ENCODE measurements at regions not wholly inside any gene's neighbourhood (a gene's known extent, or its start where the extent isn't known, plus 50 kb on each side); places are given as distances from the start of the nearest gene placed in this dataset.
A peak's percentile ranks its signal among the peaks of the same experiment; 100 is the strongest.
"Not testable (repeated sequence)": the region's sequence is repeated elsewhere in the genome, so short reads cannot be mapped to it uniquely, and the experiment has no call there.

DNA sequence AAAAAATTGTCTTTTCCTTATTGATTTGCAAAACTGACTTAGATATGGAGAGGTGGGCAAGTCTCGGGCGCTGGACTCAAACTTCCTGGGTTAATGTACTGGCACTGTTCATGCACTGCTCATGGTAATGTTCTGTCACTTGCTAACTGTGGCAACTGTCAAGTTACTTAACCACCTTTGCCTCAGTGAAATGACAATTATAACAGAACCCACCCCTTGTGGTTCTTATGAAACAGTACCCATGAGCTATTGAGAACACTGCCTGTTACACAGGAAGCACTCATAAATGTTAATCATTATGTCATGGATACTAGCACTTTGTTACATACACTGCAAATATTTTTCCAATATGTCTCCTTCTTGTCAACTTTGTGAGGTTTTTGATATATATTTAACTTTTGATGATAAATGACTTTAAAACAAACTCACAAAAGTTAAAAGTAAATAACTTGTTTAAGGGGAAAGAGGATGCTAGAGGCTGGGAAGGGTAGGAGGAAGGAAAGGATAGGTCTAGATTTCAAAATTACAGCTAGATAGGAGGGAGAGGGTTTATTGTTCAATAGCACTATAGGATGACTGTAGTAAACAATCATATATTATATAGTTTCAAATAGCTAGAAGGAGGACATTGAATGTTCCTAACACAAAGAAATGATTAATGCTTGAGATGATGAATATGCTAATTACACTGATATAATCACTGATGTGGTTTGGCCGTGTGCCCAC, 342.5 kb downstream of the ADGRL2 start:
- no peak for DNase-seq (ENCODE audit: low read depth)

DNA sequence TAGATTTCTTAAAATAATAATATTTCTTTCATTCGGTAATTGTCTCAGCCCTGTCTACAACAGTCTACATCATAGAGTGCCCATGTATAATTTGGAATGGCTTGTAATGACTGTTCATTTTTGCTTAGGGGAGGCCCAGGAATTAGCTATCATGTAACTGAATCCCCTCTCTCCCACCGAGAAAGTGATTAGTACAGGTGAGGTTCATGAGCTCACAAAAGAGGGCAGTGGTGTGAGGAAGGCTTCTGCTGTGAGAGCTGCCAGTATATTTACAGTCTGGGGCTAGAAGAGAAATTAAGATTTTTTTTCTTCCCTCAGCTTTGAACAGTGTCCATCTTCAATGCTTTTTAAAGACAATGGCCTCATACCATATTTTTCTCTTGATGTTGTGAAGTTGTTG, 340.7 kb downstream of the ADGRL2 start:
- DNase-seq (ENCODE audit: low read depth) = no peak

DNA sequence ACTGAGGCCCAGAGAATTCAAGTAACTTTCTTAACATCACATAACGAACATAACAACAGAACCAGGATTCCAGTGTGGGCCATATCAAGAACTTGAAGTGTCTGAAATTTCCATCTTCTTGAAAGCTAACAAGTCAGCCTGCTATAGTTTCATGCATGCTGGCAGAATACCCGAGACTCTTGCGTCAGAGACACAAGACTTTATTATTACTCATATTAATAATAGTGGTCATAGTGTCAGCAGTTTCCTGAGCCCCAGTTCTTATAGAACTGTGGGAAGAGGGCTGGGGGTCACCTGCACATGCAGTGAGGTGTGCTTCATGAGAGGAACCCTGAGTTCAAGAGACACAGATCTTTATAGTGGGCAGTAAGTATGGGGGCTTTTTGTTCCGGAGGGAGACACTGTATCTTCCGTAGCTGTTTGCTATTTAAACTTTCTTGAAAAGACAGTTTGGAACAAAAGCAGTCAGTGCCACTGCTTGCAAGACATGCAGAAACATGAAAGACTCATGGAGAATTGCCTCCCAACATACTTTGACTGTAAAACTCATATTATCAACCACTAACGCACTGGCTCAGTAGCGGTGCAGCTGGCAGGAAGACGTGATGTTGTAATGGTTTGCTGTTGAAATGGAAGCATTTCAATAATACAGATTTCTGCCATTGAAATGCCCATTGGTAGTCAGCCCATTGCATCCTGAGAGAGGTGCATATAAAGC, 339.2 kb downstream of the ADGRL2 start:
- DNase-seq (ENCODE audit: low read depth) = no peak

DNA sequence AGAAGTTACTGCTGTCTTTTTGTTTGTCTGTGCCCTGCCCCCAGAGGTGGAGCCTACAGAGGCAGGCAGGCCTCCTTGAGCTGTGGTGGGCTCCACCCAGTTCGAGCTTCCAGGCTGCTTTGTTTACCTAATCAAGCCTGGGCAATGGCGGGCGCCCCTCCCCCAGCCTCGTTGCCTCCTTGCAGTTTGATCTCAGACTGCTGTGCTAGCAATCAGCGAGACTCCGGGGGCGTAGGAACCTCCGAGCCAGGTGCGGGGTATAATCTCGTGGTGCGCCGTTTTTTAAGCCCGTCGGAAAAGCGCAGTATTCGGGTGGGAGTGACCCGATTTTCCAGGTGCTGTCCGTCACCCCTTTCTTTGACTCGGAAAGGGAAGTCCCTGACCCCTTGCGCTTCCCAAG, 335.6 kb downstream of the ADGRL2 start:
- DNase-seq (ENCODE audit: low read depth) = not testable (repeated sequence)

DNA sequence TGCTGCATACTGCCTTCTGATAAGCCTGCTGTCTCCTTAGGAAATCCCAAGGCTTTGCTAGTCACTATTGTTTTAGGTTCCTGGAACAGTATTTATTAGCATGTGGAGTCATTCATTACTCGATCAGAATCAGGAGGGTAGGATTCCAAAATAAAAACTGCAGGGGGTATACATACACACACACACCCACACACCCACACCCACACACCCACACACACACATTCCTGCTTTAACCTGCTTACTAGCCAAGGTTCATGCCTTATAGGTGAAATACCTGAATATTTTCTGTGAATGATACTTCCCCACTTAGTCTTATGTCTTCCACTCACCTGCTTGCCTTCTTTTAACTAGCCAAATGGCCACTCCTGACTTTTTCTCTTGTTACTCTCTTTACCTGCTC, 325.1 kb downstream of the ADGRL2 start:
- no peak for DNase-seq (ENCODE audit: low read depth)

DNA sequence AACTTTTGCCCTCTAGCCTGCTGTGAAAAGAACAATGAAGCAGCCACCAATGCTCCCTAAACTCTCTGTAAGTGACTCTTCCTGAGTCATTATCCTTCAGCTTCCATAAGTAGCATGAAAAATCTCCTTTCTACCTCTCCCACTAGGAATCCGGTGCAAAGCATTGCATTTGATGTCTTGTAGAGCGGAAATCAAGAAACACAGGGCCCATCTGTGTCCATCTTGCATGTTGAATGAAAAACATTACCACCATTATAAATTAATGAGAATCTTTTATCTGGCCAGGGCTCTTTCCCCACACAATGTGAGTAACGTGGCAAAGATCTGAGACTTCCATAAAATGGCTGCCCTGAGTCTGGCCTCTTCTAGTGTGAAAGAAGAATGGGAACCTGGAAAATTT, 324.4 kb downstream of the ADGRL2 start:
- no peak for DNase-seq (ENCODE audit: low read depth)

DNA sequence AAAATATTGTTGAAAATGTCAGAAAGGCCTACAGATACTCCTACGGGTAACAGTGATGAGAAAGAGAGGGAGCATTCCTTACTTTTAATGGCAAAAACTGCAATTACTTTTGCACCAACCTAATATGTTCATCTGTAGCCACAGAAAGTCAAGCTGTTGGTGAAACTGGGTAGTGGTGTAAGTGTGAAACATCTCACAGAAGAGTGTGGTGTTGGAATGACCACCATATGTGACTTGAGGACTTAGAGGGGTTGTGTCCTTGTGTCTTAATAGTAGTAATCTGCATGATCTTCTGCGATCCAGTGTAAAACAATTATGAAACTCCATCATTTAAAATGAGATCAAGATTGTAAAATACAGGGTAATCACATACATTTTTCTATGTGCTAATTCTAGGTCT, 320.7 kb downstream of the ADGRL2 start:
- no peak for DNase-seq (ENCODE audit: low read depth)

DNA sequence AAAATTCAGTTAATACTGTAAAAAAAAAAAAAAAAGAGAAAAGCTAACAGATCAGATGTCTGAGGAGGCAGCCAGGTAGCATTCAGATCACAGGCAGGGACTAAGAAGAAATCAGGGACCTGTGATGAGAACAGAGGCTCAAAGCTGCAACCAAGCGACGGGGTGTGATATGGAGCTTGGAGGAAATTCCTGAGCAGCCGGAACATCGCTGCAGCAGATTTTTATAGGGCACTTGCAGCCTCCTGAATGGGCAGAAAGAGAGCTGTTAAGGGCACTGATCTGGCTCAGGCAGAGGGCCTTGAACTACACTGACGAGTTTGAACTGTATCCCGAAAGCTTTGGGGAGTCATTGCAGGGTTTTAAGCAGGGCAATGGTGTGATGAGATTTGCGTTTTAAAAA, 315.4 kb downstream of the ADGRL2 start:
- DNase-seq (ENCODE audit: low read depth) = no peak

DNA sequence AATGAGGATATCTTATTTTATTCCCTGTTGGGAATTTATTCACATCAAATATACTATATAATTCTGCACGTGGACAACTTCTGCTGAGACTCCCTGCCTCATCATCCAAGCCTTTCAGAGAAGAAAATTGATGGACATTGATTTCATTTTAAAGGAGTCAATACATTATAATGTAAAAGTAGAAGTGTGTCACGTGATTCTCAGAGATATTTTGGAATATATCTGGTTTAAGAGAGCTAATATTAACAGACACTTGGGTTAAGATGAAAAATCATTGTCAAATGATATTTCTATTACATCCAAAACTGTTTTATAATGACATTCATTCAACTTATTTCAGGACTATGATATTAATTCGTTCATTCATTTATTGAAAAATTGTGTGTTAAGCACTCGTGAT, 314.2 kb downstream of the ADGRL2 start:
- DNase-seq (ENCODE audit: low read depth) = no peak

DNA sequence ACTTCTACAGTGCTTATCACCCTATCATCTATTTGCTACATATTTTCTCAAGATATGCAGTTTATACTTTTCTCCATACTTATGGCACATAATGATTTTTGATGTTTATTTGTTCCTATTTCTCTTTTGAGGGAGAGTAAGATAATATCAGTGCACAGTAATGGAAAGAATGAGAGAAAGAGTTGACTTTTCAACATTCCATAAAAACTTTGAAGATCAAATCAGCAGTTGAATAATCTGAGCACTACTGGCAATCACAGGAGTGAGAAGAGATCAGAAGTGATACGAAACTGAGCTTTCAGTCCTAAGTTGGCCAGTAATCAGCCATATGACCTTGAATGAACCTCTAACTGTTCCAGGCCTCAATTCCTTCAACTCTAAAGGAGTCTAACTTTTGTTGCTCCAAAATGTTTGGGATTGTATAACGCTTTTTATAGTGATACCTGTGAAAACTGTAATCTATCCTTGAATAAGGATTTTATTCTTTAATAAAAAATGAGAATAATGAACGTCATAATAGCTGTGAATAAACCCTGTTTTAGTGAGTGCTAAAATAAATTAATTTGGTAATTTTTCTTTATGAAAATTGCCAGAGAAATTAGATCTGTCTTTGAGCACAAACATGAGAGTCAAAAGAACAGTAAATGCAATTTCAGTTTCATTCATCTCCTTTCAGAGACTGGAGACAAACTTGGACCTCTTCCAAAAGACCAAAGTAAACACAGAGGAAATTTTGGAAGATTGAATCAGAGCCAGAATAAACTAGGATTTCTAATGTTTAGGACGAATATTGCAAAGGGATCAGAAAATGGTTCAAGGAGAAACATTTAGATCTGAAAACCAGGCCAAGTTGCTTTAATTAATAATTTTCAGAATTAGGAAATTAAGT, 309.9 kb downstream of the ADGRL2 start:
- DNase-seq (ENCODE audit: low read depth) = no peak

DNA sequence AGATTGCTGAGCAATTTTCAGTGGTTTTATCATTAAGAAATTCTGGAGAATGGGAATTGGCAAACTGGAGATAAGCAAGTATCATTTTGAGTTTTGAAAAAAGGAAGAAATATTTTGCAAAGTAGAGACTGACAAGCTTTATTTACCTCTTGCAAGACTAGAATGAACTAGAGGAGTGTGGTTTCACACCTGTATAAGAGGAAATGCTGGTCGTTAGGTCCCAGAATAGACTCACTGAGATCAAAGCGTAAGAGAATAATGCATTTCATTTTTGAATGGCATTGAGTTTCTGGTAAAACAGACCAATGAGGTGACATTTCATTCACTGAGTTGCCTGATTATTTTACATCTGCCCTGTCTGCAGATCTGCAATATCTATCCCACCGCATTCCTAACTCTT, 308.1 kb downstream of the ADGRL2 start:
- no peak for DNase-seq (ENCODE audit: low read depth)

DNA sequence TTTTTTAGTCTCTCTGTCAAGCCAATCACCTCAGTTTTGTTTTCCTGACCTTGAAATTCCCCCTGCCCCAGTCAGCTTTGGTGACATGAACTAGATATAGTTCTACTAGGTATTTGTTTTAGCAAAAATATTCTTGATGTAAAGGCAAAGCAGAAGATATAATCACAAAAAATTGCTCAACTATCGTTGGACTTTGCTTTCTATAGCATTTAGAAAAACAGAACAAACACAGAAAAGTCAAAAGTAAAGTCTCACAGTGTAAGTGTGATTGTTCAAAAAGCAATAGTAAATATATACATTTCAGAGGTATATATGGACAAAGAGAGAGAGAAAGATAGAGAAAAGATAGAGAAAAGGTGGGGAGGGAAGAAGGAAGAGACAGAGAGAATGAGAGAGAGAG, 305.9 kb downstream of the ADGRL2 start:
- DNase-seq (ENCODE audit: low read depth) = no peak

DNA sequence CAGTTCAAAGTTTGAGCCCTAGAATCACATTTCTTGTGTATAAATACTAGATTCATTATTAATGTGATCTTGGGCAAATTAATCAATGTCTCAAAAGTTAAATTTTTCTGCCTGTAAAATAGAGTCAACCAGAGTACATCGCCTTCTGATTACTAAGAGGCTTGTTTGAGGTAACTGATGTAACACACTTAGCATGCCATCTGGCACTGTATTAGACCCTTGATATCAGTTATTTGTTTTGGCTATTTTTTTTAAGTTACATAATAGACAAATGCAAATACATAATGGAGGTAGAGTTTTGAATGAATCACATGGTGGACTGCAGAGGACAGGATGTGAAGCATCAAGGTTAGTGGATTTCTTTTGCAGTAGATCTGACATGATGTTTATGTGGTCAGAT, 298.4 kb downstream of the ADGRL2 start:
- DNase-seq (ENCODE audit: low read depth) = no peak

DNA sequence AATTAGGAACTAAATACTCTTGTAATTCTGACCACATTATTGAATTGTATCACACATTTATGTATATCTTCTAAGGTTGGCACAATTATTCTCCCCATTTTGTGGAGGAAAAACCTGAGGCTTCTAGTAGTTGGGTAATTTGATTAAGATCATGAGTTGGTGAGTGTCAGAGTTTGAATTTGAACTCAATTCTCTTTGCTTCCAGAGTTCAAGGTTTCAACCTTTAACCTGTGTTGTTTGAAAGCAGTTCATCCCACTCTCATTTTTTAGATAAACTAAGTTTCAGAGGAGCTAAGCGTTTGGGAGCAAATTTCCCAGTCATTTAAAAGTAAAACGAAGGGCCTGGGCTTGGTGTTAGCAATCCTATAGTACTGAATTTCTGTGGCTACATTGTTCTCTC, 293.4 kb downstream of the ADGRL2 start:
- no peak for DNase-seq (ENCODE audit: low read depth)

DNA sequence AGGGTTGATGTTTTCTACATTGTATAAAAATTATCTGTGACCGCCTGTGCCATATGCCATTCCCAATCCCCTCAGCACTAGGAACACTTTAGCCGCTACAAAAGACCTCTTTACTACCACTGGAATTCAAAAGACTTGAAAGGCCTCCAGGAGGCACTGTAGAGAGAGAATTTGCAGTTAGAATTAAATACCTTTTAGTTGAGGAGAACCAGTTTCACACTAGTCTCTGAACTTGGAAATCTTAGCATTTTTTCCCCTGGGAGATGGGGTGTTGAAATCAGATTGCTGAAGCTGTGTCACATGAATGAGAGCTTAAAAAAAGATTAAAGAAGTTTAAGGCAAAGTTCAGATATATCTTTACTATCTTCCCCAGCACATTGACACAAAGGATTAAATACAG, 291.0 kb downstream of the ADGRL2 start:
- peak; percentile 34 for DNase-seq (ENCODE audit: low read depth)

DNA sequence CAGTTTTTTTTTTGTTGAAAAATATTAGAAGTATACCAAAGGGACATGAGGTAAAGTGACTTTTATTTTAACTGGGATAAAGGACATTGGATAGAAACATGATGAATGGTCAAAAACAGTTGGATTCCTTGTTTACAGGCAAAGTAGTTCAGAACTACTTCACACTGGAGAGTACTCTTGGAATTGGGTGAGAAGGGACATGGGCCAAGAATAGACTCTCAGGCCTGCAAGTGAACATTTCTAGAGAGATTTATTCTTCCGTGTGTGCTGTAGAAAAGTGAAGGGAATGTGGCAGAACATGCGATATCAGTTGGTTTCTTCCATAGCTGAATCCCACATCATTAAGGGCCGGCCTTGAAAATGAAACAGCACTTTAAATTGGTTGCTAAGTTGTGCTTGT, 290.5 kb downstream of the ADGRL2 start:
- DNase-seq (ENCODE audit: low read depth) = no peak

DNA sequence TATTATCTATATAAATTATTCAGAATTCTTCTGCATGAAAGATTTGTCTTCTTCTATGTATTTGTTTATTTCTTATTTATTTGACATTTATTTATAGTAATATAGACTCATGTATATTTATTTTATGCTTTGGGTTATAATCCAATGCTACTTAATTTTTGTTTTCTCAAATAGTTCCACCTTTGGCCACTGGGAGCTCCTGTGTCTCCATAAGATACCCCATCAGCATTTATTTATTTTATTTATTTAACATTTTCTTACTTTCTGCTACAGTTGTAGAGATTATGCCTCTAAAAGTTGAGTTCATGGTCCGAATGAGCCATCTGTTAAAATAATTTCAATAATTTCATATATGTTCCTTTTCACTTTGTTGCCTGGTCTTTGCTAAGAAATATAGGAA, 289.4 kb downstream of the ADGRL2 start:
- no peak for DNase-seq (ENCODE audit: low read depth)

DNA sequence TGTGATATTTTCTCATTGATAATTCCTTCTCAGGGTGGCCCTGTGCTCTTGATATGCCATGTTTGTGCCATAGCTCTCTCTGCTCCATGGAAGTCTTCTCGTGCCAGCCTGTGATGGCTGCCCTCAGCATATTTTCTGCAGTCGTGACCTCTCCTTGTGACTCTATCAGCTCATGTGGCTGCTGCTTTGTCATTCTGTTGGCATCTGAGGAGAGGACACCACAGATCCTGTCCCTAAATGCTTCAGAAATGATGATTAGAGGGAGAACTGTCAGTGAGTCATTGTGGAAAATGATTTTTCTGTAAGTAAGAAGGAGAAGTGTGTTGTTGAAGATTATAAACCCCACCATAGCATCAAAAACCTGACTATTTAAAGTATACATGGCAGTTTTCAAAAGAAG, 286.0 kb downstream of the ADGRL2 start:
- DNase-seq (ENCODE audit: low read depth) = no peak

DNA sequence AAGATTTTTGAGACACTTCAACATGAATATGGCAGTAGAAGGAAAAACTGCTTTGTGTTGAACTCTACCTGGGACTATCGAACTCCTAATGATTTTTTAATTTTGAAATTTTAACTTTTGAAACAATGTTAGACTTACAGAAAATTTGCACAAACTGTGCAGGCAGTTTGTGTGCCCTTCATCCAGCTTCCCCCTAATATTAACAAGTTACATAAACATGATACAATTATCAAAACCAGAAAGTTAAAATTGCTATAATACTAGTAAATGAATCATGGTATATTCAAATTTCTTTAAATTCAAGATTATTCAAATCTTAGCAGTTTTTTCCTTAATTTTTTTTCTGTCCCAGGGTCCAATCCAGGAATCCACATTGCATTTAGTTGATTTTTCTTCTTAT, 278.9 kb downstream of the ADGRL2 start:
- no peak for DNase-seq (ENCODE audit: low read depth)

DNA sequence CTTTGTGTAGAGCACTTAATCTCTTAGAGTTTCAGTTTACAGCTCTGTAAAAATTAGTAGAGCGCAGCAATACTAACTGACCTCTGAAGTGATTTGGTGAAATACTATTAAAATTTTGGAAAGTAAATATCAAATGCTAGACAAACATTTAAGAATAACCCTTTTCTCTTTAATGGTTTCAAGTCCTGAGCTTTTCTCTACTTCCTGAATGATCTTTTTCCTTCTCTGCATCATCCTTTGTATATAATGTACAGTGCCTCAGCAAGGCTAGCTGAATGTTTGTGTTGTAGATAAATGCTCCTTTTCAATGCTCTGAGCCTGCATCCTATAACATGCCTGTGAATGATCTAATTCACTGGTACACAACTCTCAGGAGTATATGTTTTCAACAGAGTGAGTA, 272.9 kb downstream of the ADGRL2 start:
- DNase-seq (ENCODE audit: low read depth) = no peak

DNA sequence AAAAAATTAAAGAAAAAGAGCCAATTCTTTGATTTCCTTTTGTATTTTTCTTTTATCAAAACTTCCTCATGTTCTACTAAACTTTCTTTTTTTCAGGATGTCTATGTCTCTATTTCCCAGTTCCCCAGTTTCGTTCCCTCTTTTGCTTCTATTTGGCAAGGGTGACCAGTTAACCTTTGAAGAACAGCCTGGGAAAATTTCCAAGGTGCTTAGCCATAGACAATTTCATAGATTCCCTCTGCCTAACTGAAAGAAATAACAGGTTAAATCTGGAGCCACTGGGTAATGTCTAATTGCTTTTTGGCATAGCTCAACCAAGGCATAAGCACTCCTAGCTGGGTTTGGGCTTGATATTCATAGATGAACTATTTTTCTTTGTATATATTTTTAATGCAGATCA, 272.3 kb downstream of the ADGRL2 start:
- no peak for DNase-seq (ENCODE audit: low read depth)

DNA sequence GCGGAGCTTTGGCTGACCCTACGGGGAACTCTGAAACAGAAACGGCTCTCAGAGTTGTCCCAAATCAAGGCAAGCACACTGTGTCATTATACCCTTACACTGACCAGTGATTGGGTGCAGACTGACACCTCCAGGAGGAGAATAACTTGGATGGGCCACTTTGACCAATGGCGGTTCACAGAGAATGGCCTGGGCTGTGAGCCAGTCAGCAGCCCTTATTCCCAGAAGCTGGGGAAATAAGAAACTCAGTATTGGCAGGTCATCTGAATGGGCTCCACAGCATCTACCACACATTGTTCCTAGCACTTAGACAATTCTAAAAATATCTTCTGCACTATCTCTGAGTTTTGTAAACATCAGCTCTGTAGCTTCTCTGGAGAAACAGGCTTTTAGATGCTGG, 265.2 kb downstream of the ADGRL2 start:
- no peak for DNase-seq (ENCODE audit: low read depth)

DNA sequence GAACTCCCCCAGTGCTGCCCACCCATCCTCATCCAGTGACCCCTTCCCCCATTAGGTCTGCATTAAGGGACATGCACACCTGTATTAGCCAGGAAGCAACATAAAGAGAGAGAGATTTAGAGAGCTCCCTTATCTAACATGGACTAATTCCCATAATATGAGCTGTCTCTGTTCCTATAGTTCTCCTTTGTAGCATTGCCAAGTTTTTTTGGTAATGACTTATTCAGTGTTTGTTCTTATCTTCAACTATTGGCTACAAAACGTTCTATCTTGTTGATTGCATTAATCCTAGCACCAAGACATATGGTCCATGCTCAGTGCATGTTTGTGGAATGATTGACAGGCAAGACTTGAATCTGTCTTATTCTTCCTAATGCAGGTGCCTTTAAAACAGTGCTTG, 264.0 kb downstream of the ADGRL2 start:
- DNase-seq (ENCODE audit: low read depth) = no peak

Measured in fibroblast of the conjunctiva (primary cell).